Activated CD8-positive, alpha-beta T cell treated with anti-CD3 and anti-CD28 coated beads for 36 hours (primary cell): ENCODE measurements at regions not wholly inside any gene's neighbourhood (a gene's known extent, or its start where the extent isn't known, plus 50 kb on each side); places are given as distances from the start of the nearest gene placed in this dataset.

Source experiments
- ATAC-seq: fragments of 200-7000 bp; cut with Tn5 transposase; one replicate; pipeline ENCODE4 v1.10.0; 2021; ENCODE audit warnings: mild to moderate bottlenecking, moderate library complexity
- CTCF ChIA-PET: fragments of 350-600 bp; sonication (Branson Sonifier 250); formaldehyde crosslinking; loops from one replicate; lab custom pipeline; 2021; ENCODE audit warnings: antibody characterized with exemption; lab: Charles Lee
- POLR2A ChIA-PET: fragments of 350-600 bp; sonication (Branson Sonifier 250); formaldehyde crosslinking; loops from one replicate; lab custom pipeline; 2021; ENCODE audit warnings: antibody characterized with exemption; lab: Charles Lee
- DNase-seq: peaks from one replicate; pipeline ENCODE4 v3.0.0-alpha.2; 2020
- H3K27ac Mint-ChIP-seq: one replicate; pipeline ENCODE4 v1.8.0; 2021; ENCODE audit warnings: mild to moderate bottlenecking, mixed read lengths
- H3K27me3 Mint-ChIP-seq: one replicate; pipeline ENCODE4 v1.8.0; 2021; ENCODE audit warnings: mixed read lengths
- H3K36me3 Mint-ChIP-seq: one replicate; pipeline ENCODE4 v1.8.0; 2021; ENCODE audit warnings: low read depth, mixed read lengths
- H3K4me1 Mint-ChIP-seq: one replicate; pipeline ENCODE4 v1.8.0; 2021; ENCODE audit warnings: low read depth, mixed read lengths
- H3K4me3 Mint-ChIP-seq: one replicate; pipeline ENCODE4 v1.8.0; 2021; ENCODE audit warnings: mild to moderate bottlenecking, moderate library complexity, mixed read lengths
- H3K9me3 Mint-ChIP-seq: one replicate; pipeline ENCODE4 v1.8.0; 2021; ENCODE audit warnings: mixed read lengths
- intact Hi-C: fragments of 100-400 bp; cut with micrococcal nuclease; formaldehyde crosslinking; loops from one replicate; pipeline ENCODE4 v1.10.0; 2022
- TF ChIP-seq, protein P1 (sequence below): fragments of 200-600 bp; IDR thresholded peaks from one replicate; pipeline ENCODE4 v1.8.0; 2022; ENCODE audit warnings: antibody characterized with exemption, mild to moderate bottlenecking

DNA sequence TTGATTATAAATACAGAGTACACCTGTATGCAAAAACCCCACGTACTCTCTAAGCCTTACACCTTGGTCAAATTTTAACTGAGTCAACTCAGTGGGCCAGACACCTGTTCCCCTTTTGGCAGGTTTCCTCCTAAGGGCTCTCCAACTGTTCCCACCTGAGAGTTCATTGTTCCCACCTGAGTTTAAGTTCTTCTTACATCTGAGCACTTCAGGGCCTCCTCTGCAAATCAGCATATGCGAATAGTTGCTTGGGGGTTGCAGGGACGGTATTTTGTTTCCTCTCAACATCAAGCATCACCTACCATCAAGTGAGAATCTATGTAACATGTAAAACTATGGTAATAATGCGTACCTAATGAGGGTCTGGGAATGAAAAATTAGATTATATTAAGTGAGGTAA is 300.0 kb downstream of the PIK3R1 start:
- intact Hi-C loops: no loop called here
- no peak overlapping the region for H3K4me3 Mint-ChIP-seq
- no peak overlapping the region for H3K27ac Mint-ChIP-seq
- no peak for ATAC-seq
- TF ChIP-seq, protein P1, sequence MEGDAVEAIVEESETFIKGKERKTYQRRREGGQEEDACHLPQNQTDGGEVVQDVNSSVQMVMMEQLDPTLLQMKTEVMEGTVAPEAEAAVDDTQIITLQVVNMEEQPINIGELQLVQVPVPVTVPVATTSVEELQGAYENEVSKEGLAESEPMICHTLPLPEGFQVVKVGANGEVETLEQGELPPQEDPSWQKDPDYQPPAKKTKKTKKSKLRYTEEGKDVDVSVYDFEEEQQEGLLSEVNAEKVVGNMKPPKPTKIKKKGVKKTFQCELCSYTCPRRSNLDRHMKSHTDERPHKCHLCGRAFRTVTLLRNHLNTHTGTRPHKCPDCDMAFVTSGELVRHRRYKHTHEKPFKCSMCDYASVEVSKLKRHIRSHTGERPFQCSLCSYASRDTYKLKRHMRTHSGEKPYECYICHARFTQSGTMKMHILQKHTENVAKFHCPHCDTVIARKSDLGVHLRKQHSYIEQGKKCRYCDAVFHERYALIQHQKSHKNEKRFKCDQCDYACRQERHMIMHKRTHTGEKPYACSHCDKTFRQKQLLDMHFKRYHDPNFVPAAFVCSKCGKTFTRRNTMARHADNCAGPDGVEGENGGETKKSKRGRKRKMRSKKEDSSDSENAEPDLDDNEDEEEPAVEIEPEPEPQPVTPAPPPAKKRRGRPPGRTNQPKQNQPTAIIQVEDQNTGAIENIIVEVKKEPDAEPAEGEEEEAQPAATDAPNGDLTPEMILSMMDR: no peak
- H3K36me3 Mint-ChIP-seq: no peaks in the 10 kb centered on the region
- DNase-seq: no peak
- ChIA-PET POLR2A (no interaction called here), CTCF (interaction anchor here (1.0 to 1.4 kb wide), 2 partner anchors 55 to 229 kb away, joined by 4 to 5 read pairs; no protein-coding TSS in a partner anchor)
- no peaks in the 10 kb centered on the region for H3K4me1 Mint-ChIP-seq
- peaks cover 4% of the 10 kb centered on the region for H3K27me3 Mint-ChIP-seq
- no peaks in the 10 kb centered on the region for H3K9me3 Mint-ChIP-seq

DNA sequence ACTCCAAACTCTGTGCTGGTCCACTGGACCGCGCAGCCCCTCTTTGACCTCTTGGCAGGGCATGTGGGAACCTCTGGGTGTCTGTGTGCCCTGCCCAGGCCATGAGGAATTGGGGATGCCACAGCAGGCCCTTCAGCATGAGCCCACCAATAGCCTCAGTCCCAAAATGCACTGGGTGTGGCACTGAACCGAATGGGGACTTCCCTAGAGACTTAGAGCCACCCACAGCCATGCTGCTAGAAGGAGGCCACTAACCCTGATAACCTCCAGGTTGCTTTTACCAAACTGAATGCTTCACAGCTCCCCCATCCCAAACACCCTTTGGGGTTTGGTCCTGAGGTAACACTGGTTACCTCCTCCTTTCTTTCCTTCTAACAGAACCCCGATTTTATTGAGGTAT is 302.7 kb downstream of the PIK3R1 start:
- ChIA-PET CTCF (no interaction called here), POLR2A (no interaction called here)
- Mint-ChIP-seq H3K9me3 (no peaks in the 10 kb centered on the region), H3K4me3 (no peak overlapping the region), H3K36me3 (no peaks in the 10 kb centered on the region), H3K4me1 (no peaks in the 10 kb centered on the region), H3K27me3 (peaks cover 2% of the 10 kb centered on the region), H3K27ac (no peak overlapping the region)
- no peak for ATAC-seq
- intact Hi-C loops: no loop called here
- DNase-seq: no peak
- TF ChIP-seq, protein P1: no peak

DNA sequence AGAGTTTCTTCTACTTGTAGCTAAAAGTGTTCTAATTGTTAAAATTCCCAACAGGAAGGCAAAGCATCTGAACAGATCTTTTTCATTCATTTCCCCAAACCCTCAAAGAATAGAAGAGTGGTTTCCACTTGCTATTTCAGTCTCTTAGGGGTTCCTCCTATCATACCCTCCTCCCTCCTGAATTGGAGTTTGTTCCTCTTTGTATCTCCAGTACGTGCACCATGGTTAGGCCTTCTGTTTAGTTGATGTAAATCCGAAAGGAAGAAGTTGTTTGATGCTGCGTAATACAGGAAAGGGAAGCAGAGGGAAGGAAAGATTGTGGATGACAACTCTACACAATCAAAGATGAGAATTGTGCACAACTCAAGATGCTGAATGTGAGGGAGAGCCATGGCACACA is 303.6 kb downstream of the PIK3R1 start:
- TF ChIP-seq, protein P1: no peak
- DNase-seq (no peak), ATAC-seq (no peak)
- ChIA-PET CTCF (no interaction called here), POLR2A (no interaction called here)
- Mint-ChIP-seq H3K4me3 (no peak overlapping the region), H3K27me3 (peaks cover 2% of the 10 kb centered on the region), H3K9me3 (no peaks in the 10 kb centered on the region), H3K36me3 (no peaks in the 10 kb centered on the region), H3K27ac (no peak overlapping the region), H3K4me1 (no peaks in the 10 kb centered on the region)
- intact Hi-C loops: no loop called here

DNA sequence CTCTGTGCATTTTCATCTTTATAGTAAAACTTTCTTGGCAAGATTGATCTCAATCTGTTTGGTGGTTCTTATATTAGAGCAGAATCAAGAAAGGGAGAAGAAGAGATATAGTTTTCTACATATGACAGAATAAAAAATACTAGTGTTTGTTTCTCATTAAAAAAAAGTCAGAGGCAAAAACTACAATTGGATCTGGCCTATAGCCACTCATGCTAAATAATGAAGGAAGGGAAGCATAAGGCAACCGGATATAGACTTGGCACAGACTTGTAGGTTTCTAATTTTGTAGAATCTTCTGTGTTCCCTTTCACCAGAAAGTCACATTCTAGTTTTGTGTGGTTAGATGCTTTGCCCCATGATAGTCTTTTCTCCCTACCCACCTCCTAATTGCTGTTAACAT is 306.2 kb downstream of the PIK3R1 start:
- ATAC-seq (no peak), DNase-seq (no peak)
- Mint-ChIP-seq H3K4me3 (no peak overlapping the region), H3K9me3 (no peaks in the 10 kb centered on the region), H3K4me1 (no peaks in the 10 kb centered on the region), H3K27me3 (peaks cover 2% of the 10 kb centered on the region), H3K36me3 (no peaks in the 10 kb centered on the region), H3K27ac (no peak overlapping the region)
- TF ChIP-seq, protein P1: no peak
- intact Hi-C loops: no loop called here
- CTCF ChIA-PET: no interaction called here
- POLR2A ChIA-PET: no interaction called here

DNA sequence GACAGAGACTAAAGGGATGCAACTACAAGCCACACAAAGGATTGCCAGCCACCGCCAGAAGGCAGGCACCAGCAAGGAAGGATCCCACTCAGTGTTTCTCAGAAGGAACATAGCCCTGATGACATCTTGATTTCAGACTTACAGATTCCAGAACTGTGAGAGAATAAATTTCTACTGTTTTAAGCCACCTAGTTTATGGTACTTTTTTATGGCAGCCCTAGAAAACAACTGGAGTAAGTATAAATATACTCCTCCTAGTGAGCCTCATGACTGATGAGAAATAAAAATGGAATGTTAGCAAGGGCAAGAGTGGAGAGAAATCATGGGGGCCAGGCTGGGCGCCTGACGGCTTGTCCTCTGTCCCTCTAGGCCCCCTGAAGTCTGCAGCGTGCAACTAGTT is 307.3 kb downstream of the PIK3R1 start:
- ChIA-PET POLR2A (no interaction called here), CTCF (no interaction called here)
- H3K4me3 Mint-ChIP-seq: no peak overlapping the region
- no peak for ATAC-seq
- no peaks in the 10 kb centered on the region for H3K4me1 Mint-ChIP-seq
- TF ChIP-seq, protein P1: no peak
- H3K36me3 Mint-ChIP-seq: no peaks in the 10 kb centered on the region
- intact Hi-C loops: no loop called here
- no peak for DNase-seq
- H3K27ac Mint-ChIP-seq: no peak overlapping the region
- no peaks in the 10 kb centered on the region for H3K27me3 Mint-ChIP-seq
- H3K9me3 Mint-ChIP-seq: no peaks in the 10 kb centered on the region
